HCT116 (cell line): ENCODE measurements at regions not wholly inside any gene's neighbourhood (a gene's known extent, or its start where the extent isn't known, plus 50 kb on each side); places are given as distances from the start of the nearest gene placed in this dataset.
"Not testable (repeated sequence)": the region's sequence is repeated elsewhere in the genome, so short reads cannot be mapped to it uniquely, and the experiment has no call there.

Experiments
- ATAC-seq: fragments of 200-7000 bp; cut with Tn5 transposase; 2 replicates; pipeline ENCODE4 v1.9.1; 2020; ENCODE audit warnings: mild to moderate bottlenecking, moderate library complexity
- BruUV-seq: library from RNA; stranded (reverse); fragments of 400-500 nt; replicated peaks from 2 replicates; lab custom pipeline; 2021; lab: Mats Ljungman, UMichigan
- CTCF ChIA-PET: fragments of 300-600 bp; sonication (Branson Sonifier 250); formaldehyde crosslinking; loops from one replicate; lab custom pipeline; 2021; ENCODE audit warnings: antibody characterized with exemption; lab: Charles Lee
- POLR2A ChIA-PET: fragments of 300-600, 350-600 bp; sonication (Branson Sonifier 250); formaldehyde crosslinking; loops from one replicate; lab custom pipeline; 2021; ENCODE audit warnings: antibody characterized with exemption; lab: Charles Lee
- RAD21 ChIA-PET, 2 experiments: fragments of 300-600 bp; sonication (Branson Sonifier 250); formaldehyde crosslinking; loops; one replicate each; lab custom pipeline; 2023; ENCODE audit warnings: low total read pairs in 2 of 2; ENCODE audit not compliant: uncharacterized antibody in 2 of 2, unreplicated experiment in 2 of 2, low non-redundant PET in 1 of 2; lab: Charles Lee
- DNase-seq: peaks from one replicate; pipeline ENCODE4 v3.0.0-alpha.2; 2010; ENCODE audit warnings: low read depth, low spot score
- H2AFZ ChIP-seq: fragments of 200-600 bp; shearing (Covaris generic), sonication (generic); 2 replicates; pipeline ENCODE4 v1.6.1; 2017; ENCODE audit warnings: low read depth, mixed run types, mixed read lengths, antibody characterized with exemption, low read length; ENCODE audit not compliant: poor library complexity, severe bottlenecking
- H3K27ac ChIP-seq: 2 replicates; pipeline ENCODE4 v1.5.1; 2012; ENCODE audit warnings: low read depth, low read length
- H3K27me3 ChIP-seq: fragments of 200-600 bp; sonication (generic); 2 replicates; pipeline ENCODE4 v1.6.1; 2016; ENCODE audit warnings: mixed run types, low read length, mixed read lengths; ENCODE audit not compliant: insufficient read depth
- H3K36me3 ChIP-seq, 2 experiments: fragments of 200-500 bp in 1 of 2; fragments of 200-600 bp in 1 of 2; sonication (Bioruptor generic) in 1 of 2; sonication (generic) in 1 of 2; 2 replicates each; pipeline versions ENCODE4 v1.5.1 to v1.6.1; 2014 to 2016; ENCODE audit warnings: low read length in 2 of 2, inconsistent platforms in 1 of 2, mixed read lengths in 1 of 2, mixed run types in 1 of 2; ENCODE audit not compliant: insufficient read depth in 2 of 2, control insufficient read depth in 1 of 2
- H3K4me1 ChIP-seq, 2 experiments: fragments of 200-600 bp in 1 of 2; sonication (generic) in 1 of 2; 2 replicates each; pipeline versions ENCODE4 v1.5.1 to v1.6.1; 2012 to 2017; ENCODE audit warnings: low read length in 2 of 2, inconsistent platforms in 1 of 2, mild to moderate bottlenecking in 1 of 2, mixed read lengths in 1 of 2, mixed run types in 1 of 2, moderate library complexity in 1 of 2; ENCODE audit not compliant: insufficient read depth in 2 of 2, control insufficient read depth in 1 of 2
- H3K4me2 ChIP-seq: fragments of 200-600 bp; sonication (generic); 2 replicates; pipeline ENCODE4 v1.6.1; 2017; ENCODE audit warnings: mixed run types, low read length, mixed read lengths
- H3K4me3 ChIP-seq, 2 experiments: fragments of 200-600 bp in 1 of 2; sonication (generic) in 1 of 2; replicated peaks in 1 of 2; 2 replicates each; pipeline ENCODE4 v1.5.1; 2011 to 2016; ENCODE audit warnings: low read length in 2 of 2, control low read depth in 1 of 2, low read depth in 1 of 2, mild to moderate bottlenecking in 1 of 2, mixed read lengths in 1 of 2, mixed run types in 1 of 2
- H3K79me2 ChIP-seq: fragments of 200-600 bp; sonication (generic); 2 replicates; pipeline ENCODE4 v1.6.1; 2017; ENCODE audit warnings: mild to moderate bottlenecking, mixed run types, low read length, moderate library complexity, mixed read lengths; ENCODE audit not compliant: insufficient read depth
- H3K9ac ChIP-seq: fragments of 200-600 bp; sonication (generic); 2 replicates; pipeline ENCODE4 v1.6.1; 2016; ENCODE audit warnings: low read length, mixed read lengths
- H3K9me2 ChIP-seq: fragments of 200-600 bp; sonication (generic), shearing (Covaris generic); 2 replicates; pipeline ENCODE4 v1.6.1; 2017; ENCODE audit warnings: mixed run types, mild to moderate bottlenecking, moderate library complexity; ENCODE audit not compliant: insufficient read depth
- H3K9me3 ChIP-seq, 2 experiments: fragments of 200-500 bp in 1 of 2; fragments of 200-600 bp in 1 of 2; sonication (Bioruptor generic) in 1 of 2; sonication (generic) in 1 of 2; 2 replicates each; pipeline ENCODE4 v1.6.1; 2014 to 2017; ENCODE audit warnings: low read length in 2 of 2, mixed read lengths in 2 of 2, inconsistent platforms in 1 of 2, low read depth in 1 of 2, mild to moderate bottlenecking in 1 of 2, mixed run types in 1 of 2, moderate library complexity in 1 of 2; ENCODE audit not compliant: control insufficient read depth in 1 of 2, insufficient read depth in 1 of 2
- H4K20me1 ChIP-seq: fragments of 200-600 bp; sonication (generic), shearing (Covaris generic); 2 replicates; pipeline ENCODE4 v1.6.1; 2017; ENCODE audit warnings: mixed run types, mild to moderate bottlenecking, moderate library complexity; ENCODE audit not compliant: insufficient read depth
- CTCF ChIP-seq, 3 experiments: fragments of 200-600 bp in 1 of 3; sonication (generic) in 1 of 3; IDR thresholded peaks in 2 of 3; conservative IDR thresholded peaks in 1 of 3; 2 replicates each; pipeline ENCODE4 v1.5.1; 2012 to 2017; ENCODE audit warnings: low read depth in 2 of 3, low read length in 2 of 3, antibody characterized with exemption in 1 of 3, borderline replicate concordance in 1 of 3, control low read depth in 1 of 3, mild to moderate bottlenecking in 1 of 3, mixed read lengths in 1 of 3, mixed run types in 1 of 3, moderate library complexity in 1 of 3; ENCODE audit not compliant: insufficient read depth in 1 of 3
- FOSL1 ChIP-seq: IDR thresholded peaks from 2 replicates; pipeline ENCODE4 v1.6.1; 2012; ENCODE audit warnings: low read depth
- TCF7L2 ChIP-seq: IDR thresholded peaks from 2 replicates; pipeline ENCODE4 v1.7.0; 2011; ENCODE audit warnings: borderline replicate concordance, inconsistent platforms; ENCODE audit not compliant: insufficient read depth, insufficient read length; ENCODE audit errors: extremely low read depth
- intact Hi-C: fragments of 100-400 bp; cut with micrococcal nuclease; formaldehyde crosslinking; loops from 2 replicates; pipeline ENCODE4 v1.10.0; 2022

GRCh38 chr2:155546721-155547555, 785.6 kb downstream of the NR4A2 start:
- no TSS peak for BruUV-seq
- H3K4me3 ChIP-seq = no peak overlapping the region
- H3K4me1 ChIP-seq = no peaks in the 10 kb centered on the region
- no peaks in the 10 kb centered on the region for H3K36me3 ChIP-seq
- H3K9ac ChIP-seq = no peak overlapping the region
- TF ChIP-seq FOSL1 = no peak
- no peak for TF ChIP-seq CTCF (IDR thresholded peaks at IDR 0.05 in 2 of 3, conservative IDR thresholded peaks at IDR 0.05 in 1 of 3; ENCODE audit: borderline replicate concordance in 1 of 3, insufficient read depth in 1 of 3, low read depth in 2 of 3, low read length in 2 of 3)
- no peak for TF ChIP-seq TCF7L2
- no peak overlapping the region; the same call in 1 of the 2 replicates for H3K4me2 ChIP-seq
- ChIA-PET RAD21 (no interaction called here), POLR2A (no interaction called here), CTCF (no interaction called here)
- DNase-seq (no peak), ATAC-seq (no peak)
- H3K9me3 ChIP-seq = no peaks in the 10 kb centered on the region
- H4K20me1 ChIP-seq = no peaks in the 10 kb centered on the region
- H3K27me3 ChIP-seq = no peaks in the 10 kb centered on the region
- no peaks in the 10 kb centered on the region for H3K9me2 ChIP-seq
- intact Hi-C loops = no loop called here
- no peak overlapping the region for H2AFZ ChIP-seq
- no peak overlapping the region for H3K27ac ChIP-seq
- no peaks in the 10 kb centered on the region for H3K79me2 ChIP-seq

GRCh38 chr2:155539028-155539427, 793.5 kb downstream of the NR4A2 start:
- H3K9ac ChIP-seq, H3K4me3 ChIP-seq, H3K4me1 ChIP-seq, POLR2A ChIA-PET, H3K27me3 ChIP-seq, H3K9me3 ChIP-seq, H3K36me3 ChIP-seq, H3K9me2 ChIP-seq, RAD21 ChIA-PET, intact Hi-C loops, DNase-seq, BruUV-seq, H3K4me2 ChIP-seq, H4K20me1 ChIP-seq, H2AFZ ChIP-seq, CTCF ChIA-PET, ATAC-seq, H3K27ac ChIP-seq, H3K79me2 ChIP-seq: not testable (repeated sequence)
